Neural cell (in vitro differentiated cells): ENCODE measurements at regions not wholly inside any gene's neighbourhood (a gene's known extent, or its start where the extent isn't known, plus 50 kb on each side); places are given as distances from the start of the nearest gene placed in this dataset.

ENCODE experiments used
- H2AFZ ChIP-seq: fragments of 200-600, 300-800 bp; sonication (generic), shearing (Covaris generic); 2 replicates; pipeline ENCODE4 v1.6.0; 2014; ENCODE audit warnings: low read depth, mild to moderate bottlenecking, antibody characterized with exemption, low read length, moderate library complexity
- H3F3A ChIP-seq: fragments of 200-600 bp; shearing (Covaris generic); 2 replicates; pipeline ENCODE4 v1.6.1; 2016; ENCODE audit warnings: mild to moderate bottlenecking, moderate library complexity, mixed read lengths, antibody characterized with exemption, low read length; ENCODE audit not compliant: insufficient read depth, poor library complexity, severe bottlenecking
- H3K27ac ChIP-seq: fragments of 200-600, 300-800 bp; sonication (generic), shearing (Covaris generic); 2 replicates; pipeline ENCODE4 v1.5.1; 2014; ENCODE audit warnings: mild to moderate bottlenecking, low read length, moderate library complexity
- H3K27me3 ChIP-seq: fragments of 300-800, 200-600 bp; sonication (generic), shearing (Covaris generic); 2 replicates; pipeline ENCODE4 v1.6.0; 2014; ENCODE audit warnings: mild to moderate bottlenecking, low read depth, low read length, moderate library complexity; ENCODE audit not compliant: insufficient read depth
- H3K36me3 ChIP-seq: fragments of 300-800, 200-600 bp; sonication (generic), shearing (Covaris generic); 2 replicates; pipeline ENCODE4 v1.5.1; 2014; ENCODE audit warnings: mild to moderate bottlenecking, antibody characterized with exemption, low read length, moderate library complexity; ENCODE audit not compliant: insufficient read depth
- H3K4me2 ChIP-seq: fragments of 300-800, 200-600 bp; sonication (generic), shearing (Covaris generic); 2 replicates; pipeline ENCODE4 v1.6.0; 2014; ENCODE audit warnings: mild to moderate bottlenecking, low read length
- H3K4me3 ChIP-seq: fragments of 300-800, 200-600 bp; sonication (generic), shearing (Covaris generic); 2 replicates; pipeline ENCODE4 v1.5.1; 2014; ENCODE audit warnings: mild to moderate bottlenecking, low read length, moderate library complexity
- H3K79me2 ChIP-seq: fragments of 200-600 bp; shearing (Covaris generic); replicated peaks from 2 replicates; pipeline ENCODE4 v1.6.0; 2014; ENCODE audit warnings: mild to moderate bottlenecking, low read length, moderate library complexity; ENCODE audit not compliant: insufficient read depth
- H3K9ac ChIP-seq: fragments of 300-800, 200-600 bp; sonication (generic), shearing (Covaris generic); 2 replicates; pipeline ENCODE4 v1.6.1; 2016; ENCODE audit warnings: mild to moderate bottlenecking, low read length, mixed read lengths
- H3K9me2 ChIP-seq: fragments of 200-600 bp; shearing (Covaris generic); 2 replicates; pipeline ENCODE4 v1.6.1; 2016; ENCODE audit warnings: mild to moderate bottlenecking, low read length, mixed read lengths; ENCODE audit not compliant: insufficient read depth
- H3K9me3 ChIP-seq: fragments of 200-600, 300-800 bp; sonication (generic), shearing (Covaris generic); 2 replicates; pipeline ENCODE4 v1.6.1; 2016; ENCODE audit warnings: mild to moderate bottlenecking, mixed run types, low read length, moderate library complexity, mixed read lengths
- H4K20me1 ChIP-seq: fragments of 200-600 bp; shearing (Covaris generic); 2 replicates; pipeline ENCODE4 v1.6.1; 2016; ENCODE audit warnings: mild to moderate bottlenecking, mixed run types; ENCODE audit not compliant: insufficient read depth
- EP300 ChIP-seq: fragments of 450-650 bp; conservative IDR thresholded peaks from 2 replicates; pipeline ENCODE4 v1.6.1; 2014; ENCODE audit warnings: antibody characterized with exemption, mild to moderate bottlenecking, moderate library complexity; ENCODE audit not compliant: poor library complexity, severe bottlenecking
- EZH2 ChIP-seq: fragments of 200-600, 300-800 bp; shearing (Covaris generic), sonication (generic); IDR thresholded peaks from 2 replicates; pipeline ENCODE4 v1.6.1; 2014; ENCODE audit warnings: antibody characterized with exemption, low read length, borderline replicate concordance, mild to moderate bottlenecking; ENCODE audit not compliant: insufficient read depth, poor library complexity, severe bottlenecking
- MXI1 ChIP-seq: fragments of 450-650 bp; conservative IDR thresholded peaks from 2 replicates; pipeline ENCODE4 v1.6.1; 2014; ENCODE audit warnings: antibody characterized with exemption, mild to moderate bottlenecking; ENCODE audit not compliant: poor library complexity, severe bottlenecking
- POLR2AphosphoS5 ChIP-seq: IDR thresholded peaks from 2 replicates; pipeline ENCODE4 v1.6.1; 2012
- RAD21 ChIP-seq: fragments of 450-650 bp; conservative IDR thresholded peaks from 2 replicates; pipeline ENCODE4 v1.6.1; 2014; ENCODE audit warnings: antibody characterized with exemption, mild to moderate bottlenecking, moderate library complexity
- SMC3 ChIP-seq: fragments of 450-650 bp; conservative IDR thresholded peaks from 2 replicates; pipeline ENCODE4 v1.6.1; 2014; ENCODE audit warnings: antibody characterized with exemption, mild to moderate bottlenecking, moderate library complexity; ENCODE audit not compliant: poor library complexity
- TAF1 ChIP-seq: IDR thresholded peaks from 2 replicates; pipeline ENCODE4 v1.6.1; 2012; ENCODE audit warnings: low read depth
- TF ChIP-seq, protein P1 (sequence below): fragments of 450-650 bp; IDR thresholded peaks from 2 replicates; pipeline ENCODE4 v1.5.1; 2014; ENCODE audit warnings: antibody characterized with exemption, mild to moderate bottlenecking, moderate library complexity; ENCODE audit not compliant: poor library complexity, severe bottlenecking
- TF ChIP-seq, protein P2 (sequence below): IDR thresholded peaks from 2 replicates; pipeline ENCODE4 v1.6.1; 2012; ENCODE audit warnings: borderline replicate concordance

DNA sequence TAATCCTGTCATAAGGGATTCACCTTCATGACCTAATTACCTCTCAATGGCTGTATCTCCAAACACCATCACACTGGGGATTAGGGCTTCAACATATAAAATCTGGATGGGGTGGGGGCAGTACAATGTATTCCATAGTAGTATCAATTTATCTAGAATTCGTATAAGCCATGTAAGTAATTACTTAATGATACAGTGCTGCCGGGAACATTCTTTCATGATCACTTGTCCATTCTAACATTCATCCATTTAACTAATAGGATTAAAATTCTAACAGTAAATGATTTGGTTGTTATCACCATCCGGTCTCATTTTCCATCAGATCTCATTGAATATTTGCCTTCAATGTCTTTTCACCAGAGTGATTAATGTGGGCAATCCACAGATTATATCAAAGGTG is 1620.9 kb upstream of the TENM3 start:
- no peaks in the 10 kb centered on the region for H4K20me1 ChIP-seq
- no peak overlapping the region for H3K9ac ChIP-seq
- no peaks in the 10 kb centered on the region for H3F3A ChIP-seq

DNA sequence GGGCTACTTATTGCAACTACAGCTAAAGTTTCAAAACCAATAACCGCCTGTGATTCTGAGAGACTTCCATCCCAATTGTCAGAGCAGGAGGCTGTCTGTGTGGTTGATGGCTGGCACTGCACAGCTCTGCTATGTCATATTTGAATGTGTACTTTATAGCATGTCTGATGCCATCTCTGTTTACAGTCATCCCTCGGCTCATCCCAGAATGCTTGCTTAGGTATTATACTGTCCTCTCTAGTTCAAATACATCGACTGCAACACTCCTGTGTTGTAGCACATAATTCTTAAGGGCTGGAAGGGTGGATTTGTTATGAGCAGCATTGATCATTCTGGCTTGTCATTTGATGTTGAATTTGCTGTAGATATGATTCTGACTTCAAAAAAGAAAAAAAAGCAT is 1617.5 kb upstream of the TENM3 start:
- no peak for TF ChIP-seq RAD21
- TF ChIP-seq, protein P1, sequence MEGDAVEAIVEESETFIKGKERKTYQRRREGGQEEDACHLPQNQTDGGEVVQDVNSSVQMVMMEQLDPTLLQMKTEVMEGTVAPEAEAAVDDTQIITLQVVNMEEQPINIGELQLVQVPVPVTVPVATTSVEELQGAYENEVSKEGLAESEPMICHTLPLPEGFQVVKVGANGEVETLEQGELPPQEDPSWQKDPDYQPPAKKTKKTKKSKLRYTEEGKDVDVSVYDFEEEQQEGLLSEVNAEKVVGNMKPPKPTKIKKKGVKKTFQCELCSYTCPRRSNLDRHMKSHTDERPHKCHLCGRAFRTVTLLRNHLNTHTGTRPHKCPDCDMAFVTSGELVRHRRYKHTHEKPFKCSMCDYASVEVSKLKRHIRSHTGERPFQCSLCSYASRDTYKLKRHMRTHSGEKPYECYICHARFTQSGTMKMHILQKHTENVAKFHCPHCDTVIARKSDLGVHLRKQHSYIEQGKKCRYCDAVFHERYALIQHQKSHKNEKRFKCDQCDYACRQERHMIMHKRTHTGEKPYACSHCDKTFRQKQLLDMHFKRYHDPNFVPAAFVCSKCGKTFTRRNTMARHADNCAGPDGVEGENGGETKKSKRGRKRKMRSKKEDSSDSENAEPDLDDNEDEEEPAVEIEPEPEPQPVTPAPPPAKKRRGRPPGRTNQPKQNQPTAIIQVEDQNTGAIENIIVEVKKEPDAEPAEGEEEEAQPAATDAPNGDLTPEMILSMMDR: peak; percentile 14
- no peak overlapping the region for H3K4me2 ChIP-seq

More for the DNA sequence above, 1620.9 kb upstream of the TENM3 start:
- Histone ChIP-seq H3K9me2 (no peaks in the 10 kb centered on the region), H3K36me3 (no peaks in the 10 kb centered on the region), H3K27ac (no peak overlapping the region), H3K4me2 (no peak overlapping the region), H3K9me3 (no peaks in the 10 kb centered on the region), H3K4me3 (no peak overlapping the region), H2AFZ (no peak overlapping the region), H3K27me3 (no peaks in the 10 kb centered on the region), H3K79me2 (no peaks in the 10 kb centered on the region)
- TF ChIP-seq, protein P1: no peak
- TF ChIP-seq, protein P2, sequence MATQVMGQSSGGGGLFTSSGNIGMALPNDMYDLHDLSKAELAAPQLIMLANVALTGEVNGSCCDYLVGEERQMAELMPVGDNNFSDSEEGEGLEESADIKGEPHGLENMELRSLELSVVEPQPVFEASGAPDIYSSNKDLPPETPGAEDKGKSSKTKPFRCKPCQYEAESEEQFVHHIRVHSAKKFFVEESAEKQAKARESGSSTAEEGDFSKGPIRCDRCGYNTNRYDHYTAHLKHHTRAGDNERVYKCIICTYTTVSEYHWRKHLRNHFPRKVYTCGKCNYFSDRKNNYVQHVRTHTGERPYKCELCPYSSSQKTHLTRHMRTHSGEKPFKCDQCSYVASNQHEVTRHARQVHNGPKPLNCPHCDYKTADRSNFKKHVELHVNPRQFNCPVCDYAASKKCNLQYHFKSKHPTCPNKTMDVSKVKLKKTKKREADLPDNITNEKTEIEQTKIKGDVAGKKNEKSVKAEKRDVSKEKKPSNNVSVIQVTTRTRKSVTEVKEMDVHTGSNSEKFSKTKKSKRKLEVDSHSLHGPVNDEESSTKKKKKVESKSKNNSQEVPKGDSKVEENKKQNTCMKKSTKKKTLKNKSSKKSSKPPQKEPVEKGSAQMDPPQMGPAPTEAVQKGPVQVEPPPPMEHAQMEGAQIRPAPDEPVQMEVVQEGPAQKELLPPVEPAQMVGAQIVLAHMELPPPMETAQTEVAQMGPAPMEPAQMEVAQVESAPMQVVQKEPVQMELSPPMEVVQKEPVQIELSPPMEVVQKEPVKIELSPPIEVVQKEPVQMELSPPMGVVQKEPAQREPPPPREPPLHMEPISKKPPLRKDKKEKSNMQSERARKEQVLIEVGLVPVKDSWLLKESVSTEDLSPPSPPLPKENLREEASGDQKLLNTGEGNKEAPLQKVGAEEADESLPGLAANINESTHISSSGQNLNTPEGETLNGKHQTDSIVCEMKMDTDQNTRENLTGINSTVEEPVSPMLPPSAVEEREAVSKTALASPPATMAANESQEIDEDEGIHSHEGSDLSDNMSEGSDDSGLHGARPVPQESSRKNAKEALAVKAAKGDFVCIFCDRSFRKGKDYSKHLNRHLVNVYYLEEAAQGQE: no peak
- TF ChIP-seq TAF1 (no peak), RAD21 (no peak), MXI1 (no peak), EP300 (no peak), SMC3 (no peak), POLR2AphosphoS5 (no peak), EZH2 (no peak)

More for the DNA sequence above, 1617.5 kb upstream of the TENM3 start:
- H3K4me3 ChIP-seq: no peak overlapping the region
- H3K9me2 ChIP-seq: no peaks in the 10 kb centered on the region
- H2AFZ ChIP-seq: no peak overlapping the region
- H3K79me2 ChIP-seq: no peaks in the 10 kb centered on the region
- no peak overlapping the region for H3K9ac ChIP-seq
- H3F3A ChIP-seq: no peaks in the 10 kb centered on the region
- no peak overlapping the region for H3K27ac ChIP-seq
- H4K20me1 ChIP-seq: no peaks in the 10 kb centered on the region
- no peaks in the 10 kb centered on the region for H3K27me3 ChIP-seq
- no peaks in the 10 kb centered on the region for H3K36me3 ChIP-seq
- H3K9me3 ChIP-seq: no peaks in the 10 kb centered on the region
